CD4-positive, alpha-beta T cell (primary cell): ENCODE measurements at regions not wholly inside any gene's neighbourhood (a gene's known extent, or its start where the extent isn't known, plus 50 kb on each side); places are given as distances from the start of the nearest gene placed in this dataset.

Source experiments
- ATAC-seq: fragments of 200-7000 bp; cut with Tn5 transposase; one replicate; pipeline ENCODE4 v1.10.0; 2022; ENCODE audit warnings: mild to moderate bottlenecking; ENCODE audit not compliant: poor library complexity
- CTCF ChIA-PET: fragments of 350-600 bp; sonication (Branson Sonifier 250); formaldehyde crosslinking; loops from one replicate; lab custom pipeline; 2021; ENCODE audit warnings: antibody characterized with exemption, inconsistent platforms; lab: Charles Lee
- POLR2A ChIA-PET: fragments of 350-600 bp; sonication (Branson Sonifier 250); formaldehyde crosslinking; loops from one replicate; lab custom pipeline; 2021; ENCODE audit warnings: antibody characterized with exemption, inconsistent platforms; lab: Charles Lee
- DNase-seq, 14 experiments: peaks; one replicate each; pipeline ENCODE4 v3.0.0-alpha.2; 2013 to 2020; ENCODE audit warnings: mixed read lengths in 2 of 14
- H3K27ac ChIP-seq, 2 donors: one replicate each; pipeline versions ENCODE4 v1.5.1 to v1.7.0; 2013; ENCODE audit warnings: low read length in 2 of 2, low read depth in 1 of 2, mild to moderate bottlenecking in 1 of 2
- H3K27me3 ChIP-seq, 2 experiments: 1 replicate in 1 of 2; 2 replicates in 1 of 2; pipeline versions ENCODE4 v1.6.1 to v1.7.0; 2013; ENCODE audit warnings: low read length in 2 of 2, control low read depth in 1 of 2, mild to moderate bottlenecking in 1 of 2, moderate library complexity in 1 of 2; ENCODE audit not compliant: insufficient read depth in 2 of 2, control insufficient read depth in 1 of 2
- H3K36me3 ChIP-seq: one replicate; pipeline ENCODE4 v1.6.1; 2013; ENCODE audit warnings: low read length, control low read depth; ENCODE audit not compliant: insufficient read depth
- H3K4me1 ChIP-seq: one replicate; pipeline ENCODE4 v1.6.1; 2013; ENCODE audit warnings: low read length, control low read depth; ENCODE audit not compliant: insufficient read depth
- H3K4me3 ChIP-seq: one replicate; pipeline ENCODE4 v1.5.1; 2013; ENCODE audit warnings: mild to moderate bottlenecking, low read length, moderate library complexity
- H3K9me3 ChIP-seq, 2 experiments: 1 replicate in 1 of 2; 2 replicates in 1 of 2; pipeline versions ENCODE4 v1.6.1 to v1.7.0; 2013; ENCODE audit warnings: low read length in 2 of 2, mild to moderate bottlenecking in 2 of 2, control low read depth in 1 of 2, moderate library complexity in 1 of 2; ENCODE audit not compliant: control insufficient read depth in 1 of 2, insufficient read depth in 1 of 2
- H3K27ac Mint-ChIP-seq: one replicate; pipeline ENCODE4 v1.8.0; 2020; ENCODE audit warnings: mixed read lengths
- H3K27me3 Mint-ChIP-seq: one replicate; pipeline ENCODE4 v1.8.0; 2021; ENCODE audit warnings: mixed read lengths
- H3K36me3 Mint-ChIP-seq: one replicate; pipeline ENCODE4 v1.8.0; 2021; ENCODE audit warnings: low read depth, mixed read lengths
- H3K4me1 Mint-ChIP-seq: one replicate; pipeline ENCODE4 v1.8.0; 2021; ENCODE audit warnings: low read depth, mixed read lengths
- H3K4me3 Mint-ChIP-seq: one replicate; pipeline ENCODE4 v1.8.0; 2020; ENCODE audit warnings: mild to moderate bottlenecking, mixed read lengths
- H3K9me3 Mint-ChIP-seq: one replicate; pipeline ENCODE4 v1.8.0; 2020; ENCODE audit warnings: mixed read lengths
- CTCF ChIP-seq: fragments of 200-600 bp; IDR thresholded peaks from one replicate; pipeline ENCODE4 v1.8.0; 2022; ENCODE audit warnings: antibody characterized with exemption, mild to moderate bottlenecking
- intact Hi-C, 2 experiments: fragments of 100-400 bp; cut with DNase I in 1 of 2; cut with micrococcal nuclease in 1 of 2; formaldehyde crosslinking; loops; one replicate each; pipeline versions ENCODE4 v1.15.1 to v1.9.0; 2023 to 2025; cut with DNase I, micrococcal nuclease

GRCh38 chr6:113651920-113652319 lies 205.2 kb upstream of the MARCKS start:
- intact Hi-C loops, result no loop called here
- no peaks in the 10 kb centered on the region for H3K36me3 Mint-ChIP-seq
- ChIA-PET CTCF (no interaction called here), POLR2A (no interaction called here)
- no peaks in the 10 kb centered on the region for H3K9me3 Mint-ChIP-seq
- peaks cover 0 to 4% of the 10 kb centered on the region in 2 experiments for H3K27me3 ChIP-seq
- H3K4me3 ChIP-seq, result no peak overlapping the region
- H3K4me1 ChIP-seq, result no peaks in the 10 kb centered on the region
- H3K4me1 Mint-ChIP-seq, result no peaks in the 10 kb centered on the region
- H3K36me3 ChIP-seq, result no peaks in the 10 kb centered on the region
- H3K9me3 ChIP-seq, result no peaks in the 10 kb centered on the region
- H3K27ac Mint-ChIP-seq, result no peak overlapping the region
- no peak overlapping the region for H3K27ac ChIP-seq
- H3K4me3 Mint-ChIP-seq, result no peak overlapping the region
- no peaks in the 10 kb centered on the region for H3K27me3 Mint-ChIP-seq
- ATAC-seq, result no peak
- DNase-seq, result no peak
- TF ChIP-seq CTCF, result no peak

DNA sequence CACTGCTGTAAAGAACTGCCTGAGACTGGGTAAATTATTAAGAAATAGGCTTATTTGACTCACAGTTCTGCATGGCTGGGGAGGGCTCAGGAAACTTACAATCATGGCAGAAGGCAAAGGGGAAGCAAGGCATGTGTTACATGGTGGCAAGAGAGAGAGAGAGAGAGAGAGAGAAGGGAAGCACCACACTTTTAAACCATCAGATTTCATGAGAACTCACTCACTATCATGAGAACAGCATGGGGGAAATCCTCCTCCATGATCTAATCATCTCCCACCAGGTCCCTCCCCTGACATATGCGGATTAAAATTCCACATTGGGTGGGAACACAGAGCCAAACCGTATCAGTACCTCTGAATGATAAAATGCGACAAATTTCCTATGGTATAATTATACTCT lies 203.9 kb upstream of the MARCKS start:
- DNase-seq (peak in 2 of 14 experiments; percentile 20 to 35), ATAC-seq (no peak)
- Mint-ChIP-seq H3K27me3 (no peaks in the 10 kb centered on the region), H3K9me3 (no peaks in the 10 kb centered on the region), H3K27ac (no peak overlapping the region), H3K4me1 (no peaks in the 10 kb centered on the region), H3K4me3 (no peak overlapping the region), H3K36me3 (no peaks in the 10 kb centered on the region)
- ChIA-PET POLR2A (no interaction called here), CTCF (interaction anchor here (0.6 kb wide), 1 partner anchor 12 kb away, joined by 6 read pairs; no protein-coding TSS in a partner anchor)
- TF ChIP-seq CTCF, result no peak
- H3K27ac ChIP-seq, result no peak overlapping the region
- intact Hi-C loops, result no loop called here
- H3K9me3 ChIP-seq, result no peaks in the 10 kb centered on the region
- H3K27me3 ChIP-seq, result peaks cover 0 to 4% of the 10 kb centered on the region in 2 experiments
- no peak overlapping the region for H3K4me3 ChIP-seq
- H3K36me3 ChIP-seq, result no peaks in the 10 kb centered on the region
- H3K4me1 ChIP-seq, result no peaks in the 10 kb centered on the region

DNA sequence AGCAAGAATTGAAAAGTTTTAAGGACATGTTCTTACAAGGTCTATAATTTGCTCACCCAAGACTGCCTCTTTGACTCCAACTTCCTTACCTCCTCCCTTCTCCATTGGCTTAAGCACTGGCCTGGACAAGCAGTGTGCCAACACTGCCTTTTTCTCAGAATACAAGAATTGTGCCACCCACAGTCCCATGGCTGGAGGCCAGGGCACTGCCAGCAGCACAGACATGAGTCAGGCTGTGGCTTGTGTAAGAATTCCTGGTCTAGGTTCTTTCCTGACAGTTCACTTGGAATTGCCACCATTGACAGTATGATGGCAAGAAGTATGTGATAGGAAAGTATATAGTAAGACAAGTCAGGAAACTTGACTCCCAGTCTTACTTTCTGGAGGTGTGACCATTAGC lies 202.7 kb upstream of the MARCKS start:
- H3K36me3 ChIP-seq, result no peaks in the 10 kb centered on the region
- ATAC-seq (no peak), DNase-seq (peak in 2 of 14 experiments; percentile 49 to 60)
- H3K4me1 Mint-ChIP-seq, result no peaks in the 10 kb centered on the region
- CTCF ChIA-PET, result no interaction called here
- H3K4me3 Mint-ChIP-seq, result no peak overlapping the region
- no peaks in the 10 kb centered on the region for H3K4me1 ChIP-seq
- H3K9me3 Mint-ChIP-seq, result no peaks in the 10 kb centered on the region
- no peak overlapping the region for H3K4me3 ChIP-seq
- H3K27me3 Mint-ChIP-seq, result no peaks in the 10 kb centered on the region
- POLR2A ChIA-PET, result no interaction called here
- no peak for TF ChIP-seq CTCF
- no peak overlapping the region for H3K27ac ChIP-seq
- intact Hi-C loops, result no loop called here
- H3K27me3 ChIP-seq, result peaks cover 0 to 4% of the 10 kb centered on the region in 2 experiments
- H3K9me3 ChIP-seq, result no peaks in the 10 kb centered on the region
- no peak overlapping the region for H3K27ac Mint-ChIP-seq
- no peaks in the 10 kb centered on the region for H3K36me3 Mint-ChIP-seq
